ENCODE measurements at regions not wholly inside any gene's neighbourhood (a gene's known extent, or its start where the extent isn't known, plus 50 kb on each side); places are given as distances from the start of the nearest gene placed in this dataset.

GRCh38 chr1:191306916-191307315 is 829.3 kb upstream of the BRINP3 start:
- TF ChIP-seq CTCF (IDR thresholded peaks at IDR 0.05; ENCODE audit: borderline replicate concordance, insufficient read depth, low read depth, low read length) = no peak
- no peak overlapping the region for H3K4me3 ChIP-seq (ENCODE audit: low read depth, low read length)

- TF ChIP-seq CTCF (IDR thresholded peaks at IDR 0.05; ENCODE audit: borderline replicate concordance, insufficient read depth, low read depth, low read length) = no peak
- no peak overlapping the region for H3K4me3 ChIP-seq (ENCODE audit: low read depth, low read length)
Measured at GRCh38 chr1:191320062-191320461, 838.2 kb upstream of the RGS18 start.

GRCh38 chr1:191327868-191328267 is 830.4 kb upstream of the RGS18 start:
- H3K4me3 ChIP-seq (ENCODE audit: low read depth, low read length) = no peak overlapping the region
- no peak for TF ChIP-seq CTCF (IDR thresholded peaks at IDR 0.05; ENCODE audit: borderline replicate concordance, insufficient read depth, low read depth, low read length)

- TF ChIP-seq CTCF (IDR thresholded peaks at IDR 0.05; ENCODE audit: borderline replicate concordance, insufficient read depth, low read depth, low read length) = no peak
- no peak overlapping the region for H3K4me3 ChIP-seq (ENCODE audit: low read depth, low read length)
Measured at GRCh38 chr1:191343816-191344215, 814.4 kb upstream of the RGS18 start.

- H3K4me3 ChIP-seq (ENCODE audit: low read depth, low read length) = no peak overlapping the region
- TF ChIP-seq CTCF (IDR thresholded peaks at IDR 0.05; ENCODE audit: borderline replicate concordance, insufficient read depth, low read depth, low read length) = no peak
Measured at GRCh38 chr1:191346381-191346780, 811.9 kb upstream of the RGS18 start.

- TF ChIP-seq CTCF (IDR thresholded peaks at IDR 0.05; ENCODE audit: borderline replicate concordance, insufficient read depth, low read depth, low read length) = no peak
- H3K4me3 ChIP-seq (ENCODE audit: low read depth, low read length) = no peak overlapping the region
Measured at GRCh38 chr1:191348328-191348727, 809.9 kb upstream of the RGS18 start.

- TF ChIP-seq CTCF (IDR thresholded peaks at IDR 0.05; ENCODE audit: borderline replicate concordance, insufficient read depth, low read depth, low read length) = no peak
- H3K4me3 ChIP-seq (ENCODE audit: low read depth, low read length) = no peak overlapping the region
Measured at GRCh38 chr1:191350938-191351337, 807.3 kb upstream of the RGS18 start.

Measured in GM12875 (cell line).